ENCODE measurements at regions not wholly inside any gene's neighbourhood (a gene's known extent, or its start where the extent isn't known, plus 50 kb on each side); places are given as distances from the start of the nearest gene placed in this dataset.

DNA sequence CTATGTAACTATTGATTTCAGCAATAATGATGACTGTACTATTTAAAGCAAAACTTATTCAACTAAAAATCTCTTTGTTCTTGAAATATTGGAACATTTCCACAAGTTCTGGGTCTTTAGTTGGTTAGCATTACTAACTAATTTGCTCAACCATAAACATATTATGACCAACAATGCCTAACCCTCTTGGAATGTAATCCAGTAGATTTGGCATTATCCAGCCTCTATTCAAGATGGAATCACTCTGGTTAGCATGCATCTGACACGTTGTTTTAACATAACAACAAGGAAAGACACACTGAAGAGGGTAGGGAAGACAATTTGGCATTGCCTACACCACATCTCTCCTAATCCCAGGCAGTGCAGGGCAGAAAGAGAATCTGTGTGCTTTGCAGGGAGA, 941.3 kb upstream of the PCDH20 start:
- Histone ChIP-seq H3K27ac (ENCODE audit: low read depth, low read length) (no peak overlapping the region), H3K27me3 (ENCODE audit: control insufficient read depth, insufficient read depth, low read length) (no peaks in the 10 kb centered on the region), H3K9ac (ENCODE audit: low read depth, low read length) (no peak overlapping the region), H3K36me3 (ENCODE audit: control insufficient read depth, insufficient read depth, low read length) (no peaks in the 10 kb centered on the region), H3K4me1 (ENCODE audit: control insufficient read depth, insufficient read depth, low read length) (peaks cover 6% of the 10 kb centered on the region), H3K9me3 (ENCODE audit: control insufficient read depth, insufficient read depth, low read length) (no peaks in the 10 kb centered on the region), H3K4me3 (ENCODE audit: low read depth, low read length) (no peak overlapping the region)

GRCh38 chr13:62337109-62337880, 921.6 kb upstream of the PCDH20 start:
- Histone ChIP-seq H3K9ac (ENCODE audit: low read depth, low read length) (no peak overlapping the region), H3K27ac (ENCODE audit: low read depth, low read length) (no peak overlapping the region), H3K4me1 (ENCODE audit: control insufficient read depth, insufficient read depth, low read length) (peaks cover 9% of the 10 kb centered on the region), H3K27me3 (ENCODE audit: control insufficient read depth, insufficient read depth, low read length) (no peaks in the 10 kb centered on the region), H3K36me3 (ENCODE audit: control insufficient read depth, insufficient read depth, low read length) (no peaks in the 10 kb centered on the region), H3K9me3 (ENCODE audit: control insufficient read depth, insufficient read depth, low read length) (no peaks in the 10 kb centered on the region), H3K4me3 (ENCODE audit: low read depth, low read length) (no peak overlapping the region)

- H3K27ac ChIP-seq (ENCODE audit: low read depth, low read length): no peak overlapping the region
- H3K4me3 ChIP-seq (ENCODE audit: low read depth, low read length): no peak overlapping the region
- H3K27me3 ChIP-seq (ENCODE audit: control insufficient read depth, insufficient read depth, low read length): no peaks in the 10 kb centered on the region
- no peak overlapping the region for H3K9ac ChIP-seq (ENCODE audit: low read depth, low read length)
- H3K36me3 ChIP-seq (ENCODE audit: control insufficient read depth, insufficient read depth, low read length): no peaks in the 10 kb centered on the region
- H3K4me1 ChIP-seq (ENCODE audit: control insufficient read depth, insufficient read depth, low read length): peaks cover 9% of the 10 kb centered on the region
- no peaks in the 10 kb centered on the region for H3K9me3 ChIP-seq (ENCODE audit: control insufficient read depth, insufficient read depth, low read length)
Measured at GRCh38 chr13:62336507-62336906, 920.9 kb upstream of the PCDH20 start.

GRCh38 chr13:62333466-62333865, 917.8 kb upstream of the PCDH20 start:
- Histone ChIP-seq H3K27me3 (ENCODE audit: control insufficient read depth, insufficient read depth, low read length) (no peaks in the 10 kb centered on the region), H3K27ac (ENCODE audit: low read depth, low read length) (no peak overlapping the region), H3K36me3 (ENCODE audit: control insufficient read depth, insufficient read depth, low read length) (no peaks in the 10 kb centered on the region), H3K9me3 (ENCODE audit: control insufficient read depth, insufficient read depth, low read length) (no peaks in the 10 kb centered on the region), H3K9ac (ENCODE audit: low read depth, low read length) (no peak overlapping the region), H3K4me1 (ENCODE audit: control insufficient read depth, insufficient read depth, low read length) (peaks cover 9% of the 10 kb centered on the region), H3K4me3 (ENCODE audit: low read depth, low read length) (no peak overlapping the region)

- H3K4me3 ChIP-seq (ENCODE audit: low read depth, low read length): no peak overlapping the region
- peaks cover 3% of the 10 kb centered on the region; the same call in 1 of the 2 replicates for H3K4me1 ChIP-seq (ENCODE audit: control insufficient read depth, insufficient read depth, low read length)
- no peaks in the 10 kb centered on the region for H3K27me3 ChIP-seq (ENCODE audit: control insufficient read depth, insufficient read depth, low read length)
- H3K9ac ChIP-seq (ENCODE audit: low read depth, low read length): no peak overlapping the region
- H3K27ac ChIP-seq (ENCODE audit: low read depth, low read length): no peak overlapping the region
- H3K9me3 ChIP-seq (ENCODE audit: control insufficient read depth, insufficient read depth, low read length): no peaks in the 10 kb centered on the region
- H3K36me3 ChIP-seq (ENCODE audit: control insufficient read depth, insufficient read depth, low read length): no peaks in the 10 kb centered on the region
Measured at GRCh38 chr13:62331384-62331783, 915.7 kb upstream of the PCDH20 start.

- H3K9ac ChIP-seq (ENCODE audit: low read depth, low read length): no peak overlapping the region
- H3K36me3 ChIP-seq (ENCODE audit: control insufficient read depth, insufficient read depth, low read length): no peaks in the 10 kb centered on the region
- H3K27ac ChIP-seq (ENCODE audit: low read depth, low read length): no peak overlapping the region
- H3K27me3 ChIP-seq (ENCODE audit: control insufficient read depth, insufficient read depth, low read length): no peaks in the 10 kb centered on the region
- no peak overlapping the region for H3K4me3 ChIP-seq (ENCODE audit: low read depth, low read length)
- no peaks in the 10 kb centered on the region for H3K4me1 ChIP-seq (ENCODE audit: control insufficient read depth, insufficient read depth, low read length)
- H3K9me3 ChIP-seq (ENCODE audit: control insufficient read depth, insufficient read depth, low read length): no peaks in the 10 kb centered on the region
Measured at GRCh38 chr13:62327367-62327766, 911.7 kb upstream of the PCDH20 start.

GRCh38 chr13:62324842-62325241, 909.2 kb upstream of the PCDH20 start:
- no peaks in the 10 kb centered on the region for H3K9me3 ChIP-seq (ENCODE audit: control insufficient read depth, insufficient read depth, low read length)
- H3K9ac ChIP-seq (ENCODE audit: low read depth, low read length): no peak overlapping the region
- H3K4me1 ChIP-seq (ENCODE audit: control insufficient read depth, insufficient read depth, low read length): no peaks in the 10 kb centered on the region
- H3K27me3 ChIP-seq (ENCODE audit: control insufficient read depth, insufficient read depth, low read length): no peaks in the 10 kb centered on the region
- H3K36me3 ChIP-seq (ENCODE audit: control insufficient read depth, insufficient read depth, low read length): no peaks in the 10 kb centered on the region
- no peak overlapping the region for H3K27ac ChIP-seq (ENCODE audit: low read depth, low read length)
- no peak overlapping the region for H3K4me3 ChIP-seq (ENCODE audit: low read depth, low read length)

DNA sequence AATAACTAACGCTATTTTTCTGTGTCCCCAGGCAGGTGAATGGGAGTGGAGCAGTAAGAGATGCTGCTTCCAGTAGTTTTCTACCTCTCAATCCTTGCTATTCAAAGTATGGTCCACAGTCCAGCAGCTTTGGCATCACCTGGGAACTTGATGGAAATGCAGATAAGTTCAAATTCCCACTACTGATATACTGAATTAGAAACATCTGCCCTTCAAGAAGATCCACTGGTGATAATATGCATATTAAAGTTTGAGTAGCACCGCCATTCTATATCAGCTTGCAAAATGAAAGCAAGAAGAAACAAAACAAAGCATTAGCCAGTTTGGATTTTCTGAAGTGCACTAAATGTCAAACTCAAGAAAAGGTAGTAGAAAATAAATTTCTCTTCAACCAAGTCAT, 906.2 kb upstream of the PCDH20 start:
- no peaks in the 10 kb centered on the region for H3K9me3 ChIP-seq (ENCODE audit: control insufficient read depth, insufficient read depth, low read length)
- H3K4me3 ChIP-seq (ENCODE audit: low read depth, low read length): no peak overlapping the region
- H3K27ac ChIP-seq (ENCODE audit: low read depth, low read length): no peak overlapping the region
- H3K36me3 ChIP-seq (ENCODE audit: control insufficient read depth, insufficient read depth, low read length): no peaks in the 10 kb centered on the region
- no peaks in the 10 kb centered on the region for H3K4me1 ChIP-seq (ENCODE audit: control insufficient read depth, insufficient read depth, low read length)
- no peak overlapping the region for H3K9ac ChIP-seq (ENCODE audit: low read depth, low read length)
- no peaks in the 10 kb centered on the region for H3K27me3 ChIP-seq (ENCODE audit: control insufficient read depth, insufficient read depth, low read length)

DNA sequence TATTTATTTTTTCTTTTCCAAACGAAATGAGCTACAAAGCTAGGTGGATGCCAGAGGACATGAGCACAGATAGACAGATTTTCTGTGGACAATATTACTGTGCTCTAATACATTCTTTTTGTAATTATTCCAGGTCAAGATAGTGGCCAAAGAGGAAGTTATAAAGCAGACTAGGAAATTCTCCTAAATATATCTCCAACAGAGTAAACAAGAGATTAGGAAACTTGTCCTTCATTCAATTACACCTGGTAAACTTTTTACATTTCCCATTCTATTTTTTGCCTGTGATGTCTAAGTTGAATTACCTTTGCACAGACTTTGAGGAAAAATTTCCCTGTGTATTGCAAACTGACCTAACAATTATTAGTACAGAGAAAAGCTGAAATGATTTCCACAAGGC, 905.5 kb upstream of the PCDH20 start:
- Histone ChIP-seq H3K36me3 (ENCODE audit: control insufficient read depth, insufficient read depth, low read length) (no peaks in the 10 kb centered on the region), H3K9me3 (ENCODE audit: control insufficient read depth, insufficient read depth, low read length) (no peaks in the 10 kb centered on the region), H3K4me3 (ENCODE audit: low read depth, low read length) (no peak overlapping the region), H3K4me1 (ENCODE audit: control insufficient read depth, insufficient read depth, low read length) (no peaks in the 10 kb centered on the region), H3K9ac (ENCODE audit: low read depth, low read length) (no peak overlapping the region), H3K27me3 (ENCODE audit: control insufficient read depth, insufficient read depth, low read length) (no peaks in the 10 kb centered on the region), H3K27ac (ENCODE audit: low read depth, low read length) (no peak overlapping the region)

GRCh38 chr13:62320129-62321108, 904.8 kb upstream of the PCDH20 start:
- Histone ChIP-seq H3K4me3 (ENCODE audit: low read depth, low read length) (no peak overlapping the region), H3K27me3 (ENCODE audit: control insufficient read depth, insufficient read depth, low read length) (no peaks in the 10 kb centered on the region), H3K9ac (ENCODE audit: low read depth, low read length) (no peak overlapping the region), H3K4me1 (ENCODE audit: control insufficient read depth, insufficient read depth, low read length) (no peaks in the 10 kb centered on the region), H3K36me3 (ENCODE audit: control insufficient read depth, insufficient read depth, low read length) (no peaks in the 10 kb centered on the region), H3K9me3 (ENCODE audit: control insufficient read depth, insufficient read depth, low read length) (no peaks in the 10 kb centered on the region), H3K27ac (ENCODE audit: low read depth, low read length) (no peak overlapping the region)

GRCh38 chr13:62309904-62310303, 894.3 kb upstream of the PCDH20 start:
- H3K9ac ChIP-seq (ENCODE audit: low read depth, low read length): no peak overlapping the region
- H3K4me3 ChIP-seq (ENCODE audit: low read depth, low read length): no peak overlapping the region
- peak overlapping the region; percentile 70 for H3K27ac ChIP-seq (ENCODE audit: low read depth, low read length)
- no peaks in the 10 kb centered on the region for H3K9me3 ChIP-seq (ENCODE audit: control insufficient read depth, insufficient read depth, low read length)
- 0 out of 2 replicates have a peak, but pooled peaks cover 4% of the 10 kb centered on the region for H3K4me1 ChIP-seq (ENCODE audit: control insufficient read depth, insufficient read depth, low read length)
- no peaks in the 10 kb centered on the region for H3K36me3 ChIP-seq (ENCODE audit: control insufficient read depth, insufficient read depth, low read length)
- no peaks in the 10 kb centered on the region for H3K27me3 ChIP-seq (ENCODE audit: control insufficient read depth, insufficient read depth, low read length)
